ENCODE measurements at regions not wholly inside any gene's neighbourhood (a gene's known extent, or its start where the extent isn't known, plus 50 kb on each side); places are given as distances from the start of the nearest gene placed in this dataset.

GRCh38 chr1:221449194-221449593 lies 292.7 kb downstream of the DUSP10 start:
- no peak for TF ChIP-seq RAD21 (conservative IDR thresholded peaks at IDR 0.05)
- Histone ChIP-seq H3K9ac (ENCODE audit: low read length) (no peak overlapping the region), H4K20me1 (ENCODE audit: insufficient read depth) (no peaks in the 10 kb centered on the region), H3K9me3 (ENCODE audit: low read length) (no peaks in the 10 kb centered on the region), H3K4me3 (ENCODE audit: low read length) (no peak overlapping the region), H3K9me2 (ENCODE audit: insufficient read depth, low read length) (no peaks in the 10 kb centered on the region), H3K4me2 (ENCODE audit: low read length) (no peak overlapping the region), H3F3A (ENCODE audit: insufficient read depth, low read length, poor library complexity, severe bottlenecking) (no peaks in the 10 kb centered on the region), H3K27ac (ENCODE audit: low read length) (no peak overlapping the region), H3K79me2 (replicated peaks; ENCODE audit: insufficient read depth, low read length) (no peaks in the 10 kb centered on the region), H3K36me3 (ENCODE audit: insufficient read depth, low read length) (no peaks in the 10 kb centered on the region), H2AFZ (ENCODE audit: low read depth, low read length) (no peak overlapping the region), H3K27me3 (ENCODE audit: insufficient read depth, low read depth, low read length) (no peaks in the 10 kb centered on the region)

- Histone ChIP-seq H3K27me3 (ENCODE audit: insufficient read depth, low read depth, low read length) (no peaks in the 10 kb centered on the region), H2AFZ (ENCODE audit: low read depth, low read length) (no peak overlapping the region), H3K4me3 (ENCODE audit: low read length) (no peak overlapping the region)
These were observed 292.0 kb downstream of the DUSP10 start for GRCh38 chr1:221449801-221450470.

More at GRCh38 chr1:221449801-221450470, 292.0 kb downstream of the DUSP10 start:
- no peak for TF ChIP-seq EZH2 (IDR thresholded peaks at IDR 0.05; ENCODE audit: borderline replicate concordance, insufficient read depth, low read length, poor library complexity, severe bottlenecking)
- TF ChIP-seq SMC3 (conservative IDR thresholded peaks at IDR 0.05; ENCODE audit: poor library complexity): no peak
- no peak for TF ChIP-seq POLR2AphosphoS5 (IDR thresholded peaks at IDR 0.05)
- TF ChIP-seq EP300 (conservative IDR thresholded peaks at IDR 0.05; ENCODE audit: poor library complexity, severe bottlenecking): no peak
- no peak for TF ChIP-seq MXI1 (conservative IDR thresholded peaks at IDR 0.05; ENCODE audit: poor library complexity, severe bottlenecking)
- no peak for TF ChIP-seq REST (IDR thresholded peaks at IDR 0.05; ENCODE audit: borderline replicate concordance)
- TF ChIP-seq CTCF (IDR thresholded peaks at IDR 0.05; ENCODE audit: poor library complexity, severe bottlenecking): no peak
- TF ChIP-seq TAF1 (IDR thresholded peaks at IDR 0.05; ENCODE audit: low read depth): no peak
- no peak for TF ChIP-seq RAD21 (conservative IDR thresholded peaks at IDR 0.05)
- Histone ChIP-seq H3K9ac (ENCODE audit: low read length) (no peak overlapping the region), H3K9me3 (ENCODE audit: low read length) (no peaks in the 10 kb centered on the region), H3K36me3 (ENCODE audit: insufficient read depth, low read length) (no peaks in the 10 kb centered on the region), H3K9me2 (ENCODE audit: insufficient read depth, low read length) (no peaks in the 10 kb centered on the region), H4K20me1 (ENCODE audit: insufficient read depth) (no peaks in the 10 kb centered on the region), H3K27ac (ENCODE audit: low read length) (no peak overlapping the region), H3K79me2 (replicated peaks; ENCODE audit: insufficient read depth, low read length) (no peaks in the 10 kb centered on the region), H3F3A (ENCODE audit: insufficient read depth, low read length, poor library complexity, severe bottlenecking) (no peaks in the 10 kb centered on the region), H3K4me2 (ENCODE audit: low read length) (no peak overlapping the region)
